Loucy (cell line): ENCODE measurements at regions not wholly inside any gene's neighbourhood (a gene's known extent, or its start where the extent isn't known, plus 50 kb on each side); places are given as distances from the start of the nearest gene placed in this dataset.
"Not testable (repeated sequence)": the region's sequence is repeated elsewhere in the genome, so short reads cannot be mapped to it uniquely, and the experiment has no call there.

Experiments used
- H2AFZ ChIP-seq: fragments of 200-600 bp; sonication (generic); 2 replicates; pipeline ENCODE4 v1.6.0; 2016; ENCODE audit warnings: antibody characterized with exemption, mild to moderate bottlenecking, low read length, moderate library complexity
- H3F3A ChIP-seq: fragments of 200-600 bp; 2 replicates; pipeline ENCODE4 v1.6.0; 2016; ENCODE audit warnings: antibody characterized with exemption, low read depth, mild to moderate bottlenecking
- H3K27me3 ChIP-seq: fragments of 200-600 bp; sonication (generic); 2 replicates; pipeline ENCODE4 v1.6.1; 2014; ENCODE audit warnings: low read length, mild to moderate bottlenecking; ENCODE audit not compliant: insufficient read depth, poor library complexity, severe bottlenecking
- H3K36me3 ChIP-seq: fragments of 200-600 bp; sonication (generic); 2 replicates; pipeline ENCODE4 v1.6.1; 2016; ENCODE audit warnings: low read length; ENCODE audit not compliant: insufficient read depth
- H3K4me1 ChIP-seq: fragments of 200-600 bp; sonication (generic); 2 replicates; pipeline ENCODE4 v1.5.1; 2014; ENCODE audit warnings: low read length, mild to moderate bottlenecking; ENCODE audit not compliant: insufficient read depth, poor library complexity, severe bottlenecking
- H3K4me2 ChIP-seq: fragments of 200-600 bp; sonication (generic); 2 replicates; pipeline ENCODE4 v1.6.0; 2014; ENCODE audit warnings: antibody characterized with exemption, low read length, low read depth, mild to moderate bottlenecking; ENCODE audit not compliant: poor library complexity, severe bottlenecking
- H3K4me3 ChIP-seq: fragments of 200-600 bp; sonication (generic); 2 replicates; pipeline ENCODE4 v1.5.1; 2014; ENCODE audit warnings: low read length, mild to moderate bottlenecking, mixed read lengths; ENCODE audit not compliant: poor library complexity, severe bottlenecking
- H3K79me2 ChIP-seq: fragments of 200-600 bp; sonication (generic); 2 replicates; pipeline ENCODE4 v1.6.1; 2014; ENCODE audit warnings: low read length; ENCODE audit not compliant: insufficient read depth
- H3K9ac ChIP-seq: fragments of 200-600 bp; sonication (generic); 2 replicates; pipeline ENCODE4 v1.6.0; 2014; ENCODE audit warnings: mild to moderate bottlenecking, low read depth, low read length, moderate library complexity; ENCODE audit not compliant: poor library complexity, severe bottlenecking
- H3K9me2 ChIP-seq: fragments of 200-600 bp; sonication (generic); replicated peaks from 2 replicates; pipeline ENCODE4 v1.6.1; 2016; ENCODE audit warnings: low read depth, low read length, mixed read lengths
- H3K9me3 ChIP-seq: fragments of 200-600 bp; sonication (generic); 2 replicates; pipeline ENCODE4 v1.6.1; 2014; ENCODE audit warnings: mild to moderate bottlenecking, antibody characterized with exemption, low read length, low read depth; ENCODE audit not compliant: insufficient read depth
- H4K20me1 ChIP-seq: fragments of 200-600 bp; sonication (generic); 2 replicates; pipeline ENCODE4 v1.6.0; 2014; ENCODE audit warnings: antibody characterized with exemption, low read length, mild to moderate bottlenecking; ENCODE audit not compliant: insufficient read depth, poor library complexity, severe bottlenecking
- EZH2phosphoT487 ChIP-seq: fragments of 200-600 bp; IDR thresholded peaks from 2 replicates; pipeline ENCODE4 v1.6.1; 2018; ENCODE audit warnings: antibody characterized with exemption, mild to moderate bottlenecking, moderate library complexity, borderline replicate concordance
- TF ChIP-seq, protein P1 (sequence below): fragments of 200-600 bp; sonication (generic); conservative IDR thresholded peaks from 2 replicates; pipeline ENCODE4 v1.5.1; 2014; ENCODE audit warnings: mild to moderate bottlenecking, antibody characterized with exemption, low read length

DNA sequence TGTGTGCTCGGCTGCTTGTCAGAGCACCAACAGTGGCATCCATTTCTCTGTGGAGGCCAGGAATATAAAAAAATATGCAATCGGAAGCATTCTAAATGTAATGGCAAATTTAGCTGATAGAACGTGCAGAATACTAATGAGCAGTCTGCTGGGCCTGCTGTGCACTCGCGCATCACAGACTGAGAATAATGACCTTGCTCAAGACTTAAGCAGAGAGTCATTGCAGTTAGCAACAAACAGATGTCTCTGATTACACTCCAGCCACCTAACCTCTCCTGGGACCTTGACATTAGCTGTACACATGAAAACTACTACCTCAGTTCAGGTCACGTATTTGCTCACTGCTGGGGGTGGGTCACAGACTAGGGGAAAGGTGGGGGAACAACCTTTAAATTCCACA is 269.2 kb upstream of the DAAM1 start:
- no peaks in the 10 kb centered on the region for H3K27me3 ChIP-seq
- no peak overlapping the region for H3K4me2 ChIP-seq
- no peaks in the 10 kb centered on the region for H3K9me3 ChIP-seq
- no peak overlapping the region for H3K9ac ChIP-seq
- no peak overlapping the region for H3K4me3 ChIP-seq
- no peaks in the 10 kb centered on the region for H3F3A ChIP-seq
- H3K79me2 ChIP-seq = no peaks in the 10 kb centered on the region
- no peak overlapping the region for H2AFZ ChIP-seq
- H3K9me2 ChIP-seq = no peaks in the 10 kb centered on the region
- no peaks in the 10 kb centered on the region for H4K20me1 ChIP-seq
- no peaks in the 10 kb centered on the region for H3K4me1 ChIP-seq
- no peaks in the 10 kb centered on the region for H3K36me3 ChIP-seq
- no peak for TF ChIP-seq EZH2phosphoT487
- TF ChIP-seq, protein P1, sequence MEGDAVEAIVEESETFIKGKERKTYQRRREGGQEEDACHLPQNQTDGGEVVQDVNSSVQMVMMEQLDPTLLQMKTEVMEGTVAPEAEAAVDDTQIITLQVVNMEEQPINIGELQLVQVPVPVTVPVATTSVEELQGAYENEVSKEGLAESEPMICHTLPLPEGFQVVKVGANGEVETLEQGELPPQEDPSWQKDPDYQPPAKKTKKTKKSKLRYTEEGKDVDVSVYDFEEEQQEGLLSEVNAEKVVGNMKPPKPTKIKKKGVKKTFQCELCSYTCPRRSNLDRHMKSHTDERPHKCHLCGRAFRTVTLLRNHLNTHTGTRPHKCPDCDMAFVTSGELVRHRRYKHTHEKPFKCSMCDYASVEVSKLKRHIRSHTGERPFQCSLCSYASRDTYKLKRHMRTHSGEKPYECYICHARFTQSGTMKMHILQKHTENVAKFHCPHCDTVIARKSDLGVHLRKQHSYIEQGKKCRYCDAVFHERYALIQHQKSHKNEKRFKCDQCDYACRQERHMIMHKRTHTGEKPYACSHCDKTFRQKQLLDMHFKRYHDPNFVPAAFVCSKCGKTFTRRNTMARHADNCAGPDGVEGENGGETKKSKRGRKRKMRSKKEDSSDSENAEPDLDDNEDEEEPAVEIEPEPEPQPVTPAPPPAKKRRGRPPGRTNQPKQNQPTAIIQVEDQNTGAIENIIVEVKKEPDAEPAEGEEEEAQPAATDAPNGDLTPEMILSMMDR = no peak

DNA sequence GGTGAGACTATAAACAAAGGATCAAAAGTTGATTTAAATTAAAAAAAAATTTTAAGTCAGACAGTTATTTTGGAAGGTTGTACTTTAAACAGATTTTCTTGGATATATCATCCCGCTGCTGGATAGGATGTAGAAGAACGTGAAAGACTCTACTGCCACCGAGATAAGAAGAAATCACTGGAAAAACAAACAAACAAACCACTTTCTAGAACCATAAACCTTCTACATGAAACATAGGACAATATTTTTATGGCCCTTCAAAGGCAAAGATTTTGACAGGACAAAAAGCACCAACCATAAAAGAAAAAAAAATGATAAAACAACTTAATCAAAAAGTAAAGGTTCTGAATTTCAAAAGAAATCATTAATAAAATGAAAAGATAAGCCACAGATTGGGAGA is 268.2 kb upstream of the DAAM1 start:
- Histone ChIP-seq H3F3A (no peaks in the 10 kb centered on the region), H3K36me3 (no peaks in the 10 kb centered on the region), H3K4me2 (no peak overlapping the region), H3K27me3 (no peaks in the 10 kb centered on the region), H3K4me3 (no peak overlapping the region), H3K4me1 (no peaks in the 10 kb centered on the region), H3K9me2 (no peaks in the 10 kb centered on the region), H3K79me2 (no peaks in the 10 kb centered on the region), H3K9ac (no peak overlapping the region), H3K9me3 (no peaks in the 10 kb centered on the region), H2AFZ (no peak overlapping the region), H4K20me1 (no peaks in the 10 kb centered on the region)
- no peak for TF ChIP-seq EZH2phosphoT487
- TF ChIP-seq, protein P1 = no peak

DNA sequence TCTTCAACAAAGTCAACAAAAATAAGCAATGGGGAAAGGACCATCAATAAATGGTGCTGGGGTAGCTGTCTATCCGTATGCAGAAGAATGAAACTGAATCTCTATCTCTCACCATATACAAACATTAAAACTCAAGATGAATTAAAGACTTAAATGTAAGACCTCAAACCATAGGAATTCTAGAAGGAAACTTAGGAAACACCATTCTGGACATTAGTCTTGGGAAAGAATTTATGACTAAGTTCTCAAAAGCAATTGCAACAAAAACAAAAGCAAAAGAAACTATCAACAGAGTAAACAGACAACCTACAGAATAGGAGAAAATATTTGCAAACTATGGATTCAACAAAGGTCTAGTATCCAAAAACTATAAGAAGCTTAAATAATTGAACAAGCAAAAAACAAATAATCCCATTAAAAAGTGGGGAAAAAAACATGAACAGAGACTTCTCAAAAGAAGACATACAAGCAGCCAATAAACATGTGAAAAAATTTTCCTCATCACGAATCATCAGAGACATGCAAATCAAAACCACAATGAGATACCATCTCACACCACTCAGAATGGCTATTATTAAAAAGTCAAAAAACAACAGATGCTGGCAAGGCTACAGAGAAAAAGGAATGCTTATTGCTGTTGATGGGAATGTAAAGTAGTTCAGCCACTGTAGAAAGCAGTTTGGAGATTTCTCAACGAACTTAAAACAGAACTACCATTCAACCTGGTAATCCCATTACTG is 266.1 kb upstream of the DAAM1 start:
- H3K79me2 ChIP-seq, H4K20me1 ChIP-seq, H3K4me3 ChIP-seq, H3K9ac ChIP-seq, H3K27me3 ChIP-seq, H3K4me2 ChIP-seq, H3F3A ChIP-seq, H3K4me1 ChIP-seq, H3K9me2 ChIP-seq, H2AFZ ChIP-seq, H3K9me3 ChIP-seq, H3K36me3 ChIP-seq: not testable (repeated sequence)
